Adrenal gland (tissue), 9 donors: ENCODE measurements at regions not wholly inside any gene's neighbourhood (a gene's known extent, or its start where the extent isn't known, plus 50 kb on each side); places are given as distances from the start of the nearest gene placed in this dataset.

Experiments
- DNase-seq, 7 donors: peaks; one replicate each; pipeline ENCODE4 v3.0.0-alpha.2; 2019 to 2020
- H3K27ac ChIP-seq, 5 donors: fragments of 200-600 bp; sonication (generic) in 4 of 5; 1 replicate in 3 of 5; 2 replicates in 2 of 5; pipeline versions ENCODE4 v1.5.1 to v1.8.0; 2016 to 2020; ENCODE audit warnings: mild to moderate bottlenecking in 1 of 5
- H3K27me3 ChIP-seq: fragments of 200-600 bp; 2 replicates; pipeline ENCODE4 v1.8.0; 2021
- H3K36me3 ChIP-seq, 2 donors: fragments of 200-600 bp; replicated peaks in 1 of 2; 1 replicate in 1 of 2; 2 replicates in 1 of 2; pipeline versions ENCODE4 v1.5.1 to v1.8.0; 2018 to 2022
- H3K4me1 ChIP-seq, 2 donors: fragments of 200-600 bp; replicated peaks in 1 of 2; 1 replicate in 1 of 2; 2 replicates in 1 of 2; pipeline versions ENCODE4 v1.5.1 to v1.8.0; 2018 to 2021
- H3K4me3 ChIP-seq, 4 donors: fragments of 200-600 bp; sonication (generic) in 3 of 4; one replicate each; pipeline ENCODE4 v1.5.1; 2016 to 2018
- H3K9me3 ChIP-seq, 3 donors: fragments of 200-600 bp; sonication (generic) in 1 of 3; replicated peaks in 1 of 3; 1 replicate in 2 of 3; 2 replicates in 1 of 3; pipeline versions ENCODE4 v1.5.1 to v1.8.0; 2016 to 2021
- CTCF ChIP-seq, 6 experiments: fragments of 450-650 bp in 4 of 6; fragments of 200-600 bp in 2 of 6; sonication (generic) in 1 of 6; IDR thresholded peaks; 1 replicate in 5 of 6; 2 replicates in 1 of 6; pipeline versions ENCODE4 v1.5.1 to v1.8.0; 2016 to 2021; ENCODE audit warnings: antibody characterized with exemption in 6 of 6, mild to moderate bottlenecking in 2 of 6, moderate library complexity in 1 of 6
- POLR2A ChIP-seq, 2 donors: fragments of 450-650 bp; IDR thresholded peaks; one replicate each; pipeline ENCODE4 v1.6.1; 2017; ENCODE audit warnings: antibody characterized with exemption in 2 of 2, mild to moderate bottlenecking in 2 of 2, moderate library complexity in 1 of 2
- WGBS, 4 donors: extraction: QIAGEN DNeasy Blood & Tissue Kit in 2 of 4; methylation state at CpG; one replicate each; pipeline versions ENCODE4 v1.1.5 to v1.1.7; 2013 to 2017; 5-methylcytosine and 5-hydroxymethylcytosine counted together
- intact Hi-C, 2 donors: fragments of 100-400 bp; cut with DNase I; formaldehyde crosslinking; loops; one replicate each; pipeline versions ENCODE4 v1.14.1 to v1.15.0; 2022 to 2023
- donor health status: healthy with polysubstance abuse.
- donor health status: Bipolar disorder and iron deficiency.
- donor health status: DM: yes; HTN: yes; CAD: no.
- donor health status: DM: no; HTN: no; CAD: no.
- donor health status: DM: no; HTN: no; CAD: no.

- Histone ChIP-seq H3K36me3 (no peaks in the 10 kb centered on the region), H3K9me3 (no peaks in the 10 kb centered on the region), H3K27ac (no peak overlapping the region), H3K4me1 (no peaks in the 10 kb centered on the region), H3K27me3 (no peaks in the 10 kb centered on the region), H3K4me3 (no peak overlapping the region)
- 60 to 73% (median 63%) methylated on average over 9 to 10 of the region's 10 CpGs for WGBS, 4 donors
- TF ChIP-seq CTCF (IDR thresholded peaks at IDR 0.05) (peak; percentile 38 to 69 (median 60)), POLR2A (IDR thresholded peaks at IDR 0.05) (no peak)
- DNase-seq, result peak; percentile 24 to 75 (median 48)
- intact Hi-C loops, result no loop called here
Observed at GRCh38 chr7:10889266-10889898, 84.3 kb upstream of the PHF14 start.

- no peaks in the 10 kb centered on the region for H3K9me3 ChIP-seq
- TF ChIP-seq CTCF (IDR thresholded peaks at IDR 0.05) (no peak), POLR2A (IDR thresholded peaks at IDR 0.05) (no peak)
- no peak overlapping the region for H3K4me3 ChIP-seq
- H3K27me3 ChIP-seq, result no peaks in the 10 kb centered on the region
- H3K36me3 ChIP-seq, result no peaks in the 10 kb centered on the region
- no peak for DNase-seq
- no peak overlapping the region for H3K27ac ChIP-seq
- intact Hi-C loops, result no loop called here
- 64 to 73% (median 68%) methylated on average over 6 to 9 of the region's 9 CpGs for WGBS, 4 donors
- no peaks in the 10 kb centered on the region for H3K4me1 ChIP-seq
Observed at GRCh38 chr7:10908600-10908999, 65.1 kb upstream of the PHF14 start.

GRCh38 chr7:10910447-10910846 is 63.2 kb upstream of the PHF14 start:
- 78 to 86% (median 79%) methylated on average over 2 of the region's 2 CpGs for WGBS, 4 donors
- Histone ChIP-seq H3K9me3 (no peaks in the 10 kb centered on the region), H3K36me3 (no peaks in the 10 kb centered on the region), H3K4me1 (no peaks in the 10 kb centered on the region), H3K27ac (no peak overlapping the region), H3K27me3 (no peaks in the 10 kb centered on the region), H3K4me3 (no peak overlapping the region)
- no peak for TF ChIP-seq POLR2A (IDR thresholded peaks at IDR 0.05)
- intact Hi-C loops, result no loop called here
- no peak for DNase-seq

GRCh38 chr7:10912077-10912476 is 61.6 kb upstream of the PHF14 start:
- no peaks in the 10 kb centered on the region for H3K4me1 ChIP-seq
- no peaks in the 10 kb centered on the region for H3K9me3 ChIP-seq
- intact Hi-C loops, result no loop called here
- TF ChIP-seq CTCF (IDR thresholded peaks at IDR 0.05) (no peak), POLR2A (IDR thresholded peaks at IDR 0.05) (no peak)
- H3K4me3 ChIP-seq, result no peak overlapping the region
- no peak overlapping the region for H3K27ac ChIP-seq
- no peaks in the 10 kb centered on the region for H3K27me3 ChIP-seq
- WGBS, 4 donors, result 73 to 85% (median 82%) methylated on average over 1 of the region's 1 CpG
- DNase-seq, result no peak
- no peaks in the 10 kb centered on the region for H3K36me3 ChIP-seq

- 66 to 71% (median 70%) methylated on average over 2 of the region's 2 CpGs for WGBS, 4 donors
Observed at GRCh38 chr7:10913457-10913856, 60.2 kb upstream of the PHF14 start.

More at GRCh38 chr7:10913457-10913856, 60.2 kb upstream of the PHF14 start:
- no peak for DNase-seq
- no peak overlapping the region for H3K27ac ChIP-seq
- H3K4me3 ChIP-seq, result no peak overlapping the region
- H3K27me3 ChIP-seq, result no peaks in the 10 kb centered on the region
- TF ChIP-seq CTCF (IDR thresholded peaks at IDR 0.05) (no peak), POLR2A (IDR thresholded peaks at IDR 0.05) (no peak)
- intact Hi-C loops, result no loop called here
- no peaks in the 10 kb centered on the region for H3K9me3 ChIP-seq
- no peaks in the 10 kb centered on the region for H3K36me3 ChIP-seq
- no peaks in the 10 kb centered on the region for H3K4me1 ChIP-seq
